ENCODE measurements at regions not wholly inside any gene's neighbourhood (a gene's known extent, or its start where the extent isn't known, plus 50 kb on each side); places are given as distances from the start of the nearest gene placed in this dataset.

DNA sequence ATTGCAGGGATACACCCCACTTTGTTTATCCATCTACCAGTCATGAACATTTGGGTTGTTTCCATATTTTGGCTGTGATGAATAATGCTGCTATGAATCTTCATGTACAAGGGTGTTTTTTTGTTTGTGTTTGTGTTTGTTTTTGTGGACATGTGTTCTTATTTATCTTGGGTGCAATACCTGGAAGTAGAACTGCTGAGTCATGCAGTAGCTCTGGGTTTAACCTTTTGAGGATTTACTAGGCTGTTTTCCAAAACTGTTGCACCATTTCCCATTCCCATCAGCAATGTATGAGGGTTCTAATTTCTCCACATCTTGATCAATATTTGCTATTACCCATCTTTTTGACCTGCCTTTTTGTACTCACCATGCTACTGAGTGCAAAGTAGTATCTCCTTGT is 140.0 kb upstream of the CYP1B1 start:
- Mint-ChIP-seq H3K4me3 (no peak overlapping the region), H3K36me3 (ENCODE audit: insufficient read depth in 1 of 3, low read depth in 3 of 3) (peaks cover 0 to 2% (median 0%) of the 10 kb centered on the region in 3 experiments; a peak in 2 of 7 replicates), H3K4me1 (peaks cover 5 to 7% of the 10 kb centered on the region in 2 experiments), H3K9me3 (peaks cover 0 to 4% of the 10 kb centered on the region in 2 experiments; a peak in 2 of 5 replicates), H3K27ac (no peak overlapping the region), H3K27me3 (ENCODE audit: low read depth) (peaks cover 7% of the 10 kb centered on the region)
- DNase-seq = no peak
- no peak overlapping the region for H4K8ac ChIP-seq (replicated peaks; ENCODE audit: insufficient read length, low read depth, low read length)
- no peak overlapping the region for H3K4me2 ChIP-seq (ENCODE audit: insufficient read depth, insufficient read length, low read length)
- H4K5ac ChIP-seq (ENCODE audit: insufficient read length, low read depth, low read length) = no peak overlapping the region
- H2BK120ac ChIP-seq (ENCODE audit: low read depth, low read length, poor library complexity, severe bottlenecking) = no peak overlapping the region
- no peak overlapping the region for H3K27ac ChIP-seq (ENCODE audit: insufficient read length, low read depth, low read length)
- TF ChIP-seq, protein P1, sequence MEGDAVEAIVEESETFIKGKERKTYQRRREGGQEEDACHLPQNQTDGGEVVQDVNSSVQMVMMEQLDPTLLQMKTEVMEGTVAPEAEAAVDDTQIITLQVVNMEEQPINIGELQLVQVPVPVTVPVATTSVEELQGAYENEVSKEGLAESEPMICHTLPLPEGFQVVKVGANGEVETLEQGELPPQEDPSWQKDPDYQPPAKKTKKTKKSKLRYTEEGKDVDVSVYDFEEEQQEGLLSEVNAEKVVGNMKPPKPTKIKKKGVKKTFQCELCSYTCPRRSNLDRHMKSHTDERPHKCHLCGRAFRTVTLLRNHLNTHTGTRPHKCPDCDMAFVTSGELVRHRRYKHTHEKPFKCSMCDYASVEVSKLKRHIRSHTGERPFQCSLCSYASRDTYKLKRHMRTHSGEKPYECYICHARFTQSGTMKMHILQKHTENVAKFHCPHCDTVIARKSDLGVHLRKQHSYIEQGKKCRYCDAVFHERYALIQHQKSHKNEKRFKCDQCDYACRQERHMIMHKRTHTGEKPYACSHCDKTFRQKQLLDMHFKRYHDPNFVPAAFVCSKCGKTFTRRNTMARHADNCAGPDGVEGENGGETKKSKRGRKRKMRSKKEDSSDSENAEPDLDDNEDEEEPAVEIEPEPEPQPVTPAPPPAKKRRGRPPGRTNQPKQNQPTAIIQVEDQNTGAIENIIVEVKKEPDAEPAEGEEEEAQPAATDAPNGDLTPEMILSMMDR (conservative IDR thresholded peaks at IDR 0.05) = no peak
- no peak overlapping the region for H3K9ac ChIP-seq (ENCODE audit: extremely low read depth, insufficient read length, low read length)
- no peaks in the 10 kb centered on the region for H3K79me2 ChIP-seq (ENCODE audit: insufficient read depth, low read length)
- H2AK5ac ChIP-seq (ENCODE audit: insufficient read length, low read length) = no peak overlapping the region
- H3K9me3 ChIP-seq (ENCODE audit: control insufficient read depth, low read depth, low read length) = no peaks in the 10 kb centered on the region
- H4K91ac ChIP-seq (ENCODE audit: insufficient read length, low read depth, low read length) = no peak overlapping the region
- no peaks in the 10 kb centered on the region for H3K27me3 ChIP-seq (ENCODE audit: insufficient read depth, low read length)
- no peak overlapping the region for H2BK12ac ChIP-seq (ENCODE audit: insufficient read length, low read depth, low read length)
- no peak overlapping the region for H2AFZ ChIP-seq (ENCODE audit: low read length)
- H2BK20ac ChIP-seq (ENCODE audit: low read depth, low read length, poor library complexity, severe bottlenecking) = no peak overlapping the region
- no peak overlapping the region for H3K18ac ChIP-seq (ENCODE audit: insufficient read length, low read depth, low read length)
- no peaks in the 10 kb centered on the region for H3K23me2 ChIP-seq (ENCODE audit: insufficient read length, low read depth, low read length, poor library complexity, severe bottlenecking)
- no peak overlapping the region for H2BK15ac ChIP-seq (ENCODE audit: low read depth, low read length)
- no peak overlapping the region for H3K4ac ChIP-seq (ENCODE audit: low read depth, low read length)
- H3K23ac ChIP-seq (ENCODE audit: insufficient read length, low read depth, low read length) = no peak overlapping the region
- H4K20me1 ChIP-seq (ENCODE audit: control insufficient read depth, insufficient read depth, insufficient read length) = no peaks in the 10 kb centered on the region
- no peaks in the 10 kb centered on the region for H3K79me1 ChIP-seq (ENCODE audit: insufficient read depth, low read depth, low read length, poor library complexity, severe bottlenecking)
- no peak overlapping the region for H2BK5ac ChIP-seq (ENCODE audit: insufficient read length, low read length)
- no peak overlapping the region for H3K14ac ChIP-seq (ENCODE audit: insufficient read depth, low read length)
- H3K4me1 ChIP-seq (ENCODE audit: insufficient read depth, low read length) = no peaks in the 10 kb centered on the region
- no peak overlapping the region for H3K56ac ChIP-seq (ENCODE audit: insufficient read length, low read depth, low read length)
- H3T11ph ChIP-seq (ENCODE audit: low read length) = no peak overlapping the region
